PFSK-1 (cell line): ENCODE measurements at regions not wholly inside any gene's neighbourhood (a gene's known extent, or its start where the extent isn't known, plus 50 kb on each side); places are given as distances from the start of the nearest gene placed in this dataset.

Source experiments
- FOXP2 ChIP-seq: optimal IDR thresholded peaks from 2 replicates; pipeline ENCODE3; 2011; ENCODE audit warnings: borderline replicate concordance, control low read depth, inconsistent platforms; ENCODE audit not compliant: insufficient read depth; ENCODE audit errors: extremely low read length, extremely low read depth
- POLR2AphosphoS5 ChIP-seq: IDR thresholded peaks from 2 replicates; pipeline ENCODE4 v1.6.1; 2012; ENCODE audit warnings: low read depth, mild to moderate bottlenecking, control low read depth, low read length, moderate library complexity
- SIN3A ChIP-seq: IDR thresholded peaks from 2 replicates; pipeline ENCODE4 v1.6.1; 2012; ENCODE audit warnings: mild to moderate bottlenecking, low read length, moderate library complexity, borderline replicate concordance; ENCODE audit not compliant: insufficient read depth
- TAF1 ChIP-seq: IDR thresholded peaks from 2 replicates; pipeline ENCODE4 v1.6.1; 2012; ENCODE audit warnings: low read length, control low read depth, borderline replicate concordance; ENCODE audit not compliant: insufficient read depth
- TF ChIP-seq, protein P1 (sequence below), 2 experiments: IDR thresholded peaks; 2 replicates each; pipeline versions ENCODE4 v1.6.1 to v1.8.0; 2011 to 2012; ENCODE audit warnings: low read depth in 2 of 2, low read length in 2 of 2, control low read depth in 1 of 2, inconsistent platforms in 1 of 2, mild to moderate bottlenecking in 1 of 2, moderate library complexity in 1 of 2; ENCODE audit not compliant: insufficient read depth in 1 of 2

- TF ChIP-seq POLR2AphosphoS5: no peak
- TF ChIP-seq FOXP2: no peak
- TF ChIP-seq, protein P1, sequence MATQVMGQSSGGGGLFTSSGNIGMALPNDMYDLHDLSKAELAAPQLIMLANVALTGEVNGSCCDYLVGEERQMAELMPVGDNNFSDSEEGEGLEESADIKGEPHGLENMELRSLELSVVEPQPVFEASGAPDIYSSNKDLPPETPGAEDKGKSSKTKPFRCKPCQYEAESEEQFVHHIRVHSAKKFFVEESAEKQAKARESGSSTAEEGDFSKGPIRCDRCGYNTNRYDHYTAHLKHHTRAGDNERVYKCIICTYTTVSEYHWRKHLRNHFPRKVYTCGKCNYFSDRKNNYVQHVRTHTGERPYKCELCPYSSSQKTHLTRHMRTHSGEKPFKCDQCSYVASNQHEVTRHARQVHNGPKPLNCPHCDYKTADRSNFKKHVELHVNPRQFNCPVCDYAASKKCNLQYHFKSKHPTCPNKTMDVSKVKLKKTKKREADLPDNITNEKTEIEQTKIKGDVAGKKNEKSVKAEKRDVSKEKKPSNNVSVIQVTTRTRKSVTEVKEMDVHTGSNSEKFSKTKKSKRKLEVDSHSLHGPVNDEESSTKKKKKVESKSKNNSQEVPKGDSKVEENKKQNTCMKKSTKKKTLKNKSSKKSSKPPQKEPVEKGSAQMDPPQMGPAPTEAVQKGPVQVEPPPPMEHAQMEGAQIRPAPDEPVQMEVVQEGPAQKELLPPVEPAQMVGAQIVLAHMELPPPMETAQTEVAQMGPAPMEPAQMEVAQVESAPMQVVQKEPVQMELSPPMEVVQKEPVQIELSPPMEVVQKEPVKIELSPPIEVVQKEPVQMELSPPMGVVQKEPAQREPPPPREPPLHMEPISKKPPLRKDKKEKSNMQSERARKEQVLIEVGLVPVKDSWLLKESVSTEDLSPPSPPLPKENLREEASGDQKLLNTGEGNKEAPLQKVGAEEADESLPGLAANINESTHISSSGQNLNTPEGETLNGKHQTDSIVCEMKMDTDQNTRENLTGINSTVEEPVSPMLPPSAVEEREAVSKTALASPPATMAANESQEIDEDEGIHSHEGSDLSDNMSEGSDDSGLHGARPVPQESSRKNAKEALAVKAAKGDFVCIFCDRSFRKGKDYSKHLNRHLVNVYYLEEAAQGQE (IDR thresholded peaks at IDR 0.05; ENCODE audit: insufficient read depth in 1 of 2, low read depth in 2 of 2, low read length in 2 of 2): no peak
- TF ChIP-seq SIN3A: no peak
- no peak for TF ChIP-seq TAF1
Observed at GRCh38 chr6:90975741-90976140, 388.9 kb upstream of the MAP3K7 start.

- TF ChIP-seq FOXP2: no peak
- TF ChIP-seq TAF1: no peak
- TF ChIP-seq, protein P1 (IDR thresholded peaks at IDR 0.05; ENCODE audit: insufficient read depth in 1 of 2, low read depth in 2 of 2, low read length in 2 of 2): no peak
- no peak for TF ChIP-seq SIN3A
- no peak for TF ChIP-seq POLR2AphosphoS5
Observed at GRCh38 chr6:90973188-90973587, 386.3 kb upstream of the MAP3K7 start.

DNA sequence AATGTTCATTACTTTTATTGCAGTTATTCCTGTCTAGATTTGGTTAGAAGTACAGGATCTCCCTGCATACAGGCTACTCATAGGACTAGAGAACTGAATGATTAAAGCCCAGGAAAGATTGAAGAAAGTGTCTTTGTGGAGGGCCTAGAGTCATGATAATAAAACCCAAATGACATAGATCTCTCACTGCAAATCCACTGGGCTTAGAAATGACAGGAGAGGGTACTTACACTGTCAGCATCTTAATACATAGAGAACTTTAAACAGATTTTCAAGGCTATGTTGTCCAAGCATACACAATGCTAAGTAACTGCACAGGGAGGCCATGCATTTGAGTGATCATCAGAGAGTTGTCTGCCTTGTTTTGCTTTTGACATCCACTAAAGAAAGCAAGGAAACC lies 383.8 kb upstream of the MAP3K7 start:
- TF ChIP-seq POLR2AphosphoS5 (no peak), TAF1 (no peak), FOXP2 (no peak), SIN3A (no peak)
- TF ChIP-seq, protein P1 (IDR thresholded peaks at IDR 0.05; ENCODE audit: insufficient read depth in 1 of 2, low read depth in 2 of 2, low read length in 2 of 2): no peak

DNA sequence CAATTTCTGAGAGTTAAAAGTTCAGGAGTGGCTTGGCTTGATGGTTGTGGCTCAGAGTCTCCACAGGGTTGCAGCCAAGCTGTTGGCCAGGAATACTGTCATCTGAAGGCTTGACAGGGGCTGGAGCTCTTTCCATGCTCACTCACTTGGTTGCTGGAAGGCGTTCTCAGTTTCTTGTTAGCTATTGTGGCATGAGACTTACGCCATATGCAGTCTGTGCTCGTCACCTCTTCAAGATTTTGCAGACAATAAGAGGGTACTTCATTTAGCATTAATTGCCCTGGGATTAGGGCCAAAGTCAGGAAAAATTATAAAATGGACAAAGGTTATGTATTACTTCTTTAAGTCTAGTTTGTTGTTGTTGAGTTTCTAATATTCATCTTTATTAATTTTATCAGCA lies 380.6 kb upstream of the MAP3K7 start:
- TF ChIP-seq SIN3A (no peak), POLR2AphosphoS5 (no peak), FOXP2 (no peak), TAF1 (no peak)
- TF ChIP-seq, protein P1 (IDR thresholded peaks at IDR 0.05; ENCODE audit: insufficient read depth in 1 of 2, low read depth in 2 of 2, low read length in 2 of 2): no peak

- TF ChIP-seq POLR2AphosphoS5: no peak
- TF ChIP-seq FOXP2: no peak
- TF ChIP-seq SIN3A: no peak
- TF ChIP-seq TAF1: no peak
- TF ChIP-seq, protein P1 (IDR thresholded peaks at IDR 0.05; ENCODE audit: insufficient read depth in 1 of 2, low read depth in 2 of 2, low read length in 2 of 2): no peak
Observed at GRCh38 chr6:90960324-90960723, 373.5 kb upstream of the MAP3K7 start.
